CD14-positive monocyte (primary cell): ENCODE measurements at regions not wholly inside any gene's neighbourhood (a gene's known extent, or its start where the extent isn't known, plus 50 kb on each side); places are given as distances from the start of the nearest gene placed in this dataset.

Experiments
- DNase-seq, 3 donors: peaks; one replicate each; pipeline ENCODE4 v3.0.0-alpha.2; 2011 to 2022
- H2AFZ ChIP-seq: 2 replicates; pipeline ENCODE4 v1.6.0; 2012; ENCODE audit warnings: mild to moderate bottlenecking, low read depth, low read length, inconsistent platforms; ENCODE audit not compliant: insufficient read depth, poor library complexity, severe bottlenecking
- H3K27ac ChIP-seq, 2 donors: 1 replicate in 1 of 2; 2 replicates in 1 of 2; pipeline ENCODE4 v1.5.1; 2012 to 2013; ENCODE audit warnings: low read length in 2 of 2, control low read depth in 1 of 2, inconsistent platforms in 1 of 2, low read depth in 1 of 2, mild to moderate bottlenecking in 1 of 2
- H3K27me3 ChIP-seq, 2 donors: one replicate each; pipeline versions ENCODE4 v1.6.0 to v1.6.1; 2011 to 2013; ENCODE audit warnings: low read length in 2 of 2; ENCODE audit not compliant: control insufficient read depth in 2 of 2, insufficient read depth in 2 of 2
- H3K36me3 ChIP-seq, 2 donors: replicated peaks in 1 of 2; 1 replicate in 1 of 2; 2 replicates in 1 of 2; pipeline versions ENCODE4 v1.5.1 to v1.6.1; 2012 to 2013; ENCODE audit warnings: low read length in 2 of 2, control low read depth in 1 of 2, inconsistent platforms in 1 of 2, mild to moderate bottlenecking in 1 of 2; ENCODE audit not compliant: insufficient read depth in 2 of 2, control insufficient read depth in 1 of 2
- H3K4me1 ChIP-seq, 2 donors: 1 replicate in 1 of 2; 2 replicates in 1 of 2; pipeline versions ENCODE4 v1.5.1 to v1.6.1; 2012 to 2013; ENCODE audit warnings: low read length in 2 of 2, control low read depth in 1 of 2, inconsistent platforms in 1 of 2, mild to moderate bottlenecking in 1 of 2, moderate library complexity in 1 of 2; ENCODE audit not compliant: insufficient read depth in 2 of 2, control insufficient read depth in 1 of 2
- H3K4me2 ChIP-seq: replicated peaks from 2 replicates; pipeline ENCODE3; 2012; ENCODE audit warnings: low read length, moderate library complexity, mild to moderate bottlenecking; ENCODE audit not compliant: poor library complexity, severe bottlenecking; ENCODE audit errors: extremely low read depth
- H3K4me3 ChIP-seq, 3 experiments: fragments of 200-600 bp in 1 of 3; sonication (generic) in 1 of 3; replicated peaks in 1 of 3; 1 replicate in 2 of 3; 2 replicates in 1 of 3; pipeline ENCODE4 v1.5.1; 2011 to 2013; ENCODE audit warnings: low read length in 3 of 3, mild to moderate bottlenecking in 3 of 3, control low read depth in 2 of 3, low read depth in 2 of 3, inconsistent platforms in 1 of 3, moderate library complexity in 1 of 3
- H3K79me2 ChIP-seq: 2 replicates; pipeline ENCODE4 v1.6.0; 2012; ENCODE audit warnings: mild to moderate bottlenecking, control low read depth, inconsistent platforms, low read length, moderate library complexity; ENCODE audit not compliant: insufficient read depth
- H3K9ac ChIP-seq: 2 replicates; pipeline ENCODE4 v1.6.0; 2017; ENCODE audit warnings: low read length, mild to moderate bottlenecking; ENCODE audit not compliant: insufficient read depth, poor library complexity, severe bottlenecking
- H3K9me3 ChIP-seq, 2 donors: replicated peaks in 1 of 2; 1 replicate in 1 of 2; 2 replicates in 1 of 2; pipeline versions ENCODE4 v1.5.1 to v1.6.1; 2012 to 2013; ENCODE audit warnings: low read length in 2 of 2, control low read depth in 1 of 2; ENCODE audit not compliant: control insufficient read depth in 1 of 2, insufficient read depth in 1 of 2
- H4K20me1 ChIP-seq: 2 replicates; pipeline ENCODE4 v1.6.0; 2012; ENCODE audit warnings: mild to moderate bottlenecking, low read length, control low read depth, moderate library complexity; ENCODE audit not compliant: insufficient read depth
- H3K27ac Mint-ChIP-seq, 7 donors: one replicate each; pipeline ENCODE4 v1.8.0; 2020; ENCODE audit warnings: mild to moderate bottlenecking in 7 of 7, mixed read lengths in 7 of 7, moderate library complexity in 6 of 7, inconsistent platforms in 2 of 7
- H3K27me3 Mint-ChIP-seq, 3 donors: one replicate each; pipeline ENCODE4 v1.8.0; 2021 to 2022; ENCODE audit warnings: low read depth in 3 of 3, mild to moderate bottlenecking in 3 of 3, mixed read lengths in 3 of 3, moderate library complexity in 3 of 3, inconsistent platforms in 1 of 3
- H3K36me3 Mint-ChIP-seq, 2 donors: one replicate each; pipeline ENCODE4 v1.8.0; 2020; ENCODE audit warnings: mixed read lengths in 2 of 2, inconsistent platforms in 1 of 2, mild to moderate bottlenecking in 1 of 2
- H3K4me1 Mint-ChIP-seq: one replicate; pipeline ENCODE4 v1.8.0; 2020; ENCODE audit warnings: mild to moderate bottlenecking, mixed read lengths
- H3K4me3 Mint-ChIP-seq, 2 donors: one replicate each; pipeline ENCODE4 v1.8.0; 2020; ENCODE audit warnings: mild to moderate bottlenecking in 2 of 2, mixed read lengths in 2 of 2, moderate library complexity in 1 of 2
- H3K9me3 Mint-ChIP-seq, 7 donors: one replicate each; pipeline ENCODE4 v1.8.0; 2020 to 2022; ENCODE audit warnings: mixed read lengths in 7 of 7, mild to moderate bottlenecking in 6 of 7, moderate library complexity in 6 of 7, inconsistent platforms in 2 of 7
- CTCF ChIP-seq: fragments of 200-600 bp; IDR thresholded peaks from one replicate; pipeline ENCODE4 v1.8.0; 2022; ENCODE audit warnings: antibody characterized with exemption, mild to moderate bottlenecking
- WGBS: methylation state at CpG from one replicate; pipeline ENCODE4 v1.1.5; 2013; ENCODE audit warnings: missing lambda C conversion rate; ENCODE audit not compliant: insufficient coverage; 5-methylcytosine and 5-hydroxymethylcytosine counted together
- intact Hi-C, 2 donors: fragments of 100-400 bp; cut with micrococcal nuclease; formaldehyde crosslinking; loops; one replicate each; pipeline versions ENCODE4 v1.15.0 to v1.15.1; 2023

GRCh38 chr4:146027761-146028160, 89.1 kb upstream of the ZNF827 start:
- intact Hi-C loops, result no loop called here
- Mint-ChIP-seq H3K36me3 (no peaks in the 10 kb centered on the region), H3K4me3 (no peak overlapping the region), H3K4me1 (peaks cover 4% of the 10 kb centered on the region), H3K9me3 (peaks cover 0 to 10% (median 0%) of the 10 kb centered on the region in 7 donors), H3K27me3 (peaks cover 2 to 9% (median 2%) of the 10 kb centered on the region in 3 donors), H3K27ac (no peak overlapping the region)
- TF ChIP-seq CTCF, result no peak
- no peak overlapping the region for H3K27ac ChIP-seq
- no peaks in the 10 kb centered on the region for H4K20me1 ChIP-seq
- H3K9me3 ChIP-seq, result no peaks in the 10 kb centered on the region
- no peak overlapping the region for H2AFZ ChIP-seq
- H3K9ac ChIP-seq, result no peak overlapping the region
- H3K27me3 ChIP-seq, result no peaks in the 10 kb centered on the region
- no peaks in the 10 kb centered on the region for H3K4me1 ChIP-seq
- H3K79me2 ChIP-seq, result no peaks in the 10 kb centered on the region
- no CpG with 5 or more reads among the region's 1 CpG for WGBS
- no peak overlapping the region for H3K4me2 ChIP-seq
- H3K36me3 ChIP-seq, result no peaks in the 10 kb centered on the region
- DNase-seq, result no peak
- no peak overlapping the region for H3K4me3 ChIP-seq

GRCh38 chr4:146023334-146023967, 84.8 kb upstream of the ZNF827 start:
- Histone ChIP-seq H3K27me3 (no peaks in the 10 kb centered on the region), H3K4me3 (no peak overlapping the region), H2AFZ (no peak overlapping the region), H3K4me1 (no peaks in the 10 kb centered on the region), H3K36me3 (no peaks in the 10 kb centered on the region), H3K9me3 (no peaks in the 10 kb centered on the region), H3K27ac (no peak overlapping the region), H3K9ac (no peak overlapping the region), H4K20me1 (no peaks in the 10 kb centered on the region), H3K79me2 (no peaks in the 10 kb centered on the region), H3K4me2 (no peak overlapping the region)
- no peak overlapping the region for H3K4me3 Mint-ChIP-seq
- TF ChIP-seq CTCF, result no peak
- WGBS, result 88% methylated on average over 2 of the region's 3 CpGs
- H3K36me3 Mint-ChIP-seq, result no peaks in the 10 kb centered on the region
- peaks cover 2 to 8% (median 2%) of the 10 kb centered on the region in 7 donors for H3K9me3 Mint-ChIP-seq
- no peaks in the 10 kb centered on the region for H3K4me1 Mint-ChIP-seq
- no peak overlapping the region for H3K27ac Mint-ChIP-seq
- DNase-seq, result no peak
- peaks cover 2 to 7% (median 5%) of the 10 kb centered on the region in 3 donors for H3K27me3 Mint-ChIP-seq
- intact Hi-C loops, result no loop called here
